Omental fat pad (tissue), 3 donors: ENCODE measurements at regions not wholly inside any gene's neighbourhood (a gene's known extent, or its start where the extent isn't known, plus 50 kb on each side); places are given as distances from the start of the nearest gene placed in this dataset.
"Not testable (repeated sequence)": the region's sequence is repeated elsewhere in the genome, so short reads cannot be mapped to it uniquely, and the experiment has no call there.

Experiments used
- ATAC-seq: fragments of 150-250 bp; one replicate; pipeline ENCODE4 v1.9.1; 2016; ENCODE audit warnings: mild to moderate bottlenecking, moderate library complexity; ENCODE audit not compliant: low FRiP score
- DNase-seq: peaks from one replicate; pipeline ENCODE4 v3.0.0-alpha.2; 2019; ENCODE audit warnings: low spot score
- CTCF ChIP-seq, 3 donors: fragments of 450-650 bp; IDR thresholded peaks; one replicate each; pipeline ENCODE4 v1.5.1; 2016 to 2017; ENCODE audit warnings: antibody characterized with exemption in 3 of 3, mild to moderate bottlenecking in 3 of 3, moderate library complexity in 2 of 3

DNA sequence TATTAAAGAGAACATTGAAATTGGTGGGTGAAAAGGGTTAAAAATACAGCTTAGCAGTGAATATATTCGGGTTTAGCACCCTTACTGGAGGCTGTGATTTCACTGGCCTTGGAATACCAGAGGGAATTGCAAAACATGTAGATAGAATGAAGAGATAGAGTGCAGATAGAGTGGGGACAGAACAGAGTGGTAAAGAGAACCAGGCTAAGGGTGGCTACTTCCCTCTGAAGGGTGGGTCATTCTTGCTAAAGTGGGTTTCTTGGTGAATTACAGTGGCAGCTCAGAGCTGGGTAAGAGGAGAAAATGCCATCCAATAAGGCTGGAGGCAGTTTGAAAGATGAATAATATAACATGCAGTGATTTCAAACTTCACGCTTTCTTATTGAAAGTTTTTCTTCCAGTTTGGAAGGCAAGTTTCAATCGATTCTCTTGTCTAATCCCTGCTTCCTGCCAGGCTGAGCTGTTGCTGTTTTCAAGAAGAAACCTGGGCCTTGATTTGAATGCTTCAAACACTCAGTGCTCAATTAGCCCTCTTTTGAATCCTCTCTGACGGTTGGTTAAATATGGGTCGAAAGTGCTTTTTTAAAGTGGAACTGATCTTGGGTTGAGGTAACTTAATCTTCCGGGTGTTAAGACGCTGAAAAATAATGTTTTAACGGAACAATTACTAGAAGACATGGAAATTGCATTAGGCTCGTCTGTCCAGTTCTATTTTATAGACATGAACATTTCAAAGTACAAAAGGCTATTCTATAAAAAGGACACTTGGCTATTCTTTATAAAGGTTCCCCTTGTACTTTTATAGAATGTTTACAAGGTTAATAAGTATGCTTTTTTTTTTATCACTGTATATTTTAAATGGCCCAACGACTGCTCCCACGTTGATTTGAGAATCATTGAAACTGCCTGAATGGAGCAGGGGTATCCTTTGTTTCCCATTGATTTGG is 203.3 kb downstream of the BCAS1 start:
- no peak for TF ChIP-seq CTCF (IDR thresholded peaks at IDR 0.05)
- DNase-seq = no peak
- ATAC-seq = no peak

GRCh38 chr20:53865901-53866793 is 204.2 kb downstream of the BCAS1 start:
- no peak for DNase-seq
- no peak for TF ChIP-seq CTCF (IDR thresholded peaks at IDR 0.05)
- ATAC-seq = peak; percentile 66

DNA sequence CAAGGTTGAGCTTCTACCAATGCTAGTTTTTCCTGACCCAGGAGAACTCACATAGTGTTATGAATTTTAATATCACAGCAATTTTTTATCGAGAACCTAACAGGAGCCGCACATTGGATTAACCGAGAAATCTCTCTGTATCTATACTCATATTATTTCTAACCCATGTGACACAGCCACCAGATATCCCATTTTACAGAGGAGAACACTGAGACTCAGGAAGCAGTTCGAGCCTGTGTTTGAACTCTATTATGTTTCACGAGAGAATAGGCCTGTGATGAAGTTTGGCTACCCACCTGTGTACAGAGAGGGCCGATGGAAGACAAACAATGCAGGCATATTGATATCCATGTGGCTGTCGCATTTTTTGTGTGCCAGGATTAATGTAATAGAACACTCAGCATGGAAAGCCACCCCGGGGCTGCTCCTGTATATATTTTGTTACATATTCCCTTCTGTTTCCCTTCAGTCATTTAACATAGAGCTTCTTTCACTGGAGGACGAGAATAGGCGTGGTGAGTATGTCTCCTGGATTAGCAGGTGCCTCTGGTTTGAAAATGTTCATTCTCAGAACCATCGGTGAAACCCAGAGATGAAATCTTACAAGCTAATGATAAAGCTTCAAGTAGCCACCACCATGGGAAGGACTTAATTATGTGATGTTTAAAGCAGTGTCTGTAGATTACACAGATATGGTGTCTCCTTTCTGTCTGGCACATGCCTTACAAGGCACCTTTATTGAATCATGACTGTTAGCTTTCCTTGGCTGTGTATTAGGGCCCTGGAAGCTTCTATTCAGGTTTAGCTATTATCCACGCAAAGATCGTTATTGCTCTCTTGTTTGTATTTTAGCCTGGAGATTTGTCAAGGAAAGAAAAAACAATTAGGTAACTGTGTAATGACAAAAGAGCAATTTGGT is 205.4 kb downstream of the BCAS1 start:
- not testable (repeated sequence) for ATAC-seq, DNase-seq

DNA sequence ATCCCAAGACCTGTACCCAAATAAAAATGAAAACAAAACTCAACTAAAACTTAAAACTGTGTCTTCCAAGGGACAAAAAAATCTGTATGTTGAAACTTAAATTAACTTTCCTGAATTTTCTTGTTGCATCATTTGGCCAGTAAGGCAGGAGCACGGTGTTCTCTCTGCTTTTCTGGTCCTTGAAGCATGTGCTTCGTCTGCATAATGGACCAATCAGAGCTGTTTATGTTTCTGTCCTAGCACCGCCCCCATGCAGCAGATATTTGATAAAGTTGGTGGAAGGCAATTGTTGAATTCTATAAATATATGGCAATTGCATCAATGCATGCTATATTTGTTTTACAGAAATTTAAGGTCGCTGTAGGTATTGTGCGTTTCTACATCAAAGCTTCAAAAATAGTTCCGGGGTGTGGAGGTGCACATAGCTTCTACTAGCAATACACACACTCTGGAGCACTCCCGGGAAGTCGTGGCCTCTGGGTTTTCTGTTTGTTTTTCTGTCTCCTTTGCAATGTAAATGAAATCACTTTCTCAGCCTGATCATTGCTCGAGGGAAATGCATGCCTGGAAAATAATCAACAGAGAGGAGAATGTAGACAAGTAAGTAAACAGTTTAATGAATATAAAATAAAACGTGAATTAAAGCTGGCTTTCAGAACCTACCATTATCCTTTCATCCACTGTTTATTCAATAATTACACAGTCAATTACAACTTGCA is 206.3 kb downstream of the BCAS1 start:
- ATAC-seq, DNase-seq: not testable (repeated sequence)

DNA sequence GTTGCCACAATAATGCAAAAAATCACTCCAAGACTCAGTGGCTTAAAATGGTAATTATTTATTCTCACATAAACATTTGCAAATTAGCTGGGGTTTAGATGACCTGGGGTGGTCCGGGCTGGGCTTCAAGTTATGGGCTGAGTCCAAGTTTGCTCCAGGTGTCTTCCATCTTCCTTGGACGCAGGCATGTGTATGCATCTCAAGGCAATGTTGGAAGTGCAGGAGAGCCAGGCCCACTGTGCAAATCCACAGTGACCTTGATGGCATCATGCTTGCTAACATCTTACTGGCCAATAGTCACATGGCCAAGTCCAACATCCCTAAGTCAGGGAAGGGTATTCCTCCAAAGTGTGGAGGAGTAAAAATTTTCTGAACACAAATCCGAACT is 206.9 kb downstream of the BCAS1 start:
- DNase-seq, ATAC-seq: not testable (repeated sequence)

GRCh38 chr20:53863039-53863438 is 207.4 kb downstream of the BCAS1 start:
- DNase-seq, ATAC-seq: not testable (repeated sequence)

- not testable (repeated sequence) for ATAC-seq, DNase-seq
These were observed 207.9 kb downstream of the BCAS1 start for GRCh38 chr20:53862490-53862889.

DNA sequence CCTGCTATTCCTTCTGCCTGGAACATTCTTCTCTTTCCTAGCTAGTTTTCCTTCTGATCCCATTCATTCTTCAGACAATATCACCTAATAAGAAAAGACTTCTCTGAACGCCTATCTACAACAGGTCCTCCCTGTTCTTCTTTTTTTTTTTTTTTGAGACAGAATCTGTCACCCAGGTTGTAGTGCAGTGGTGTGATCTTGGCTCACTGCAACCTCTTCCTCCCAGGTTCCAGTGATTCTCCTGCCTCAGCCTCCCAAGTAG is 208.3 kb downstream of the BCAS1 start:
- not testable (repeated sequence) for ATAC-seq, DNase-seq

DNA sequence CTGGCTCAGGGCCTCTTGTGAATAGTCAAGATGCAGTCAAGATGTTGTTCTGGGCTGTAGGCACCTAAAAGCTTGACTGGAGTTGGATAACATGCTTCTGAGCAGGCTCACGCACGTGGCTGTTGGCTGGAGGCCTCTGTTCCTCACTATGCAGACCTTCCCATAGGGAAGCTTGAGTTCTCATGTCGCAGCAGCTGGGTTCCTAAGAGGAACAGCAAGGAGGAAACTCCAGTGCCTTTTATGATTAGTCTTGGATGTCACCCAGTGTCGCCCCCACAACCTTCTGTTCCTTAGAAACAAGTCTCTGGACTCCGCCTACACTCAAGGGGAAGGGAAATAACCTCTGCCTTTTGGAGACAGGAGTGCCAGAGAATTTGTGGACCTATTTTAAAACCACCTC is 210.7 kb downstream of the BCAS1 start:
- DNase-seq (no peak), ATAC-seq (no peak)
- no peak for TF ChIP-seq CTCF (IDR thresholded peaks at IDR 0.05)

- DNase-seq, ATAC-seq: not testable (repeated sequence)
These were observed 211.4 kb downstream of the BCAS1 start for GRCh38 chr20:53859009-53859408.

GRCh38 chr20:53858516-53858915 is 211.9 kb downstream of the BCAS1 start:
- not testable (repeated sequence) for ATAC-seq, DNase-seq
